ENCODE measurements at regions not wholly inside any gene's neighbourhood (a gene's known extent, or its start where the extent isn't known, plus 50 kb on each side); places are given as distances from the start of the nearest gene placed in this dataset.

GRCh38 chr12:127479256-127479655, 787.7 kb upstream of the TMEM132C start:
- Histone ChIP-seq H3K36me3 (no peaks in the 10 kb centered on the region), H3K9me3 (no peaks in the 10 kb centered on the region), H3K4me1 (no peaks in the 10 kb centered on the region), H3K27me3 (no peaks in the 10 kb centered on the region), H3K27ac (no peak overlapping the region), H3K4me3 (no peak overlapping the region)
- TF ChIP-seq CTCF (IDR thresholded peaks at IDR 0.05) = no peak
- no peak for ATAC-seq
- intact Hi-C loops (cut with DNase I) = no loop called here
- DNase-seq = no peak

- ATAC-seq (no peak), DNase-seq (no peak)
- H3K36me3 ChIP-seq = no peaks in the 10 kb centered on the region
- no peak for TF ChIP-seq CTCF (IDR thresholded peaks at IDR 0.05)
- intact Hi-C loops (cut with DNase I) = no loop called here
- no peak overlapping the region for H3K4me3 ChIP-seq
- H3K4me1 ChIP-seq = no peaks in the 10 kb centered on the region
- H3K27ac ChIP-seq = no peak overlapping the region
- no peaks in the 10 kb centered on the region for H3K9me3 ChIP-seq
- H3K27me3 ChIP-seq = no peaks in the 10 kb centered on the region
Measured at GRCh38 chr12:127480775-127481314, 786.1 kb upstream of the TMEM132C start.

- Histone ChIP-seq H3K4me1 (no peaks in the 10 kb centered on the region), H3K36me3 (no peaks in the 10 kb centered on the region), H3K4me3 (no peak overlapping the region), H3K27ac (no peak overlapping the region), H3K9me3 (no peaks in the 10 kb centered on the region), H3K27me3 (no peaks in the 10 kb centered on the region)
- ATAC-seq = no peak
- no peak for DNase-seq
- no peak for TF ChIP-seq CTCF (IDR thresholded peaks at IDR 0.05)
- intact Hi-C loops (cut with DNase I) = no loop called here
Measured at GRCh38 chr12:127482950-127483349, 784.0 kb upstream of the TMEM132C start.

- Histone ChIP-seq H3K27me3 (no peaks in the 10 kb centered on the region), H3K36me3 (no peaks in the 10 kb centered on the region), H3K4me1 (no peaks in the 10 kb centered on the region), H3K9me3 (no peaks in the 10 kb centered on the region), H3K4me3 (no peak overlapping the region), H3K27ac (no peak overlapping the region)
- TF ChIP-seq CTCF (IDR thresholded peaks at IDR 0.05) = no peak
- no peak for ATAC-seq
- DNase-seq = no peak
- intact Hi-C loops (cut with DNase I) = no loop called here
Measured at GRCh38 chr12:127485528-127485927, 781.4 kb upstream of the TMEM132C start.

GRCh38 chr12:127487031-127487430, 779.9 kb upstream of the TMEM132C start:
- Histone ChIP-seq H3K27ac (no peak overlapping the region), H3K36me3 (no peaks in the 10 kb centered on the region), H3K9me3 (no peaks in the 10 kb centered on the region), H3K4me3 (no peak overlapping the region), H3K27me3 (no peaks in the 10 kb centered on the region), H3K4me1 (no peaks in the 10 kb centered on the region)
- TF ChIP-seq CTCF (IDR thresholded peaks at IDR 0.05) = no peak
- DNase-seq = no peak
- no peak for ATAC-seq
- intact Hi-C loops (cut with DNase I) = no loop called here

GRCh38 chr12:127489061-127489460, 777.9 kb upstream of the TMEM132C start:
- no peak for ATAC-seq
- Histone ChIP-seq H3K27ac (no peak overlapping the region), H3K36me3 (no peaks in the 10 kb centered on the region), H3K9me3 (no peaks in the 10 kb centered on the region), H3K4me1 (no peaks in the 10 kb centered on the region), H3K27me3 (no peaks in the 10 kb centered on the region), H3K4me3 (no peak overlapping the region)
- no peak for DNase-seq
- intact Hi-C loops (cut with DNase I) = no loop called here
- no peak for TF ChIP-seq CTCF (IDR thresholded peaks at IDR 0.05)

Measured in upper lobe of right lung (tissue), 1 donor.